Bronchial epithelial cell (primary cell): ENCODE measurements at regions not wholly inside any gene's neighbourhood (a gene's known extent, or its start where the extent isn't known, plus 50 kb on each side); places are given as distances from the start of the nearest gene placed in this dataset.

Source experiments
- DNase-seq: peaks from one replicate; pipeline ENCODE4 v3.0.0-alpha.2; 2010; ENCODE audit warnings: low read depth
- FAIRE-seq: peaks from 2 replicates; lab custom pipeline; 2011; peaks lifted over from hg19 to GRCh38; lab: Jason Lieb, UNC
- H3K27me3 ChIP-seq: 2 replicates; pipeline ENCODE4 v1.5.1; 2011; ENCODE audit warnings: low read length; ENCODE audit not compliant: control insufficient read depth, insufficient read depth
- H3K36me3 ChIP-seq: 2 replicates; pipeline ENCODE4 v1.5.1; 2011; ENCODE audit warnings: low read length; ENCODE audit not compliant: control insufficient read depth, insufficient read depth
- H3K4me3 ChIP-seq: 2 replicates; pipeline ENCODE4 v1.5.1; 2011; ENCODE audit warnings: mild to moderate bottlenecking, low read depth, low read length, control low read depth
- TF ChIP-seq, protein P1 (sequence below): IDR thresholded peaks from 2 replicates; pipeline ENCODE4 v1.5.1; 2011; ENCODE audit warnings: mild to moderate bottlenecking, moderate library complexity, low read length, control low read depth, inconsistent platforms; ENCODE audit not compliant: insufficient read depth, severe bottlenecking

DNA sequence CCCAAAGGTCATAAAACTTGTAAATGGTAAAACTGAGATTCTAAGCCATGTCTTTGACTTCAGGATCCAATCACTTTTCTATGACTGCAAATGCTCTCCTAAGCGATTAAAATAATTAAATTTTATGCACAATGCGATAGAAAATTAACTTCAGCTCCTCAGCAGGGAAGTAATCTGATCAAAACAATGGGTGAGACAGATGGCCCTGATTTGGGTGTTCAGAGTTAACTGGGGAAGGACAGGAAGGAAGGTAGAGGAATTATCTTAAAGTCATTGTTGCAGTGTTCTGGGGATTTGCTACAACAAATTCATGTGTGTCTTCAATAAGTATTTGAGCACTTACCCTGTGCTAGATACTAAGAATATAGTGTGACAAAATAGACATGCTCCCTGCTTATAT lies 446.0 kb upstream of the MEX3C start:
- Histone ChIP-seq H3K4me3 (no peak overlapping the region), H3K27me3 (no peaks in the 10 kb centered on the region), H3K36me3 (no peaks in the 10 kb centered on the region)
- TF ChIP-seq, protein P1, sequence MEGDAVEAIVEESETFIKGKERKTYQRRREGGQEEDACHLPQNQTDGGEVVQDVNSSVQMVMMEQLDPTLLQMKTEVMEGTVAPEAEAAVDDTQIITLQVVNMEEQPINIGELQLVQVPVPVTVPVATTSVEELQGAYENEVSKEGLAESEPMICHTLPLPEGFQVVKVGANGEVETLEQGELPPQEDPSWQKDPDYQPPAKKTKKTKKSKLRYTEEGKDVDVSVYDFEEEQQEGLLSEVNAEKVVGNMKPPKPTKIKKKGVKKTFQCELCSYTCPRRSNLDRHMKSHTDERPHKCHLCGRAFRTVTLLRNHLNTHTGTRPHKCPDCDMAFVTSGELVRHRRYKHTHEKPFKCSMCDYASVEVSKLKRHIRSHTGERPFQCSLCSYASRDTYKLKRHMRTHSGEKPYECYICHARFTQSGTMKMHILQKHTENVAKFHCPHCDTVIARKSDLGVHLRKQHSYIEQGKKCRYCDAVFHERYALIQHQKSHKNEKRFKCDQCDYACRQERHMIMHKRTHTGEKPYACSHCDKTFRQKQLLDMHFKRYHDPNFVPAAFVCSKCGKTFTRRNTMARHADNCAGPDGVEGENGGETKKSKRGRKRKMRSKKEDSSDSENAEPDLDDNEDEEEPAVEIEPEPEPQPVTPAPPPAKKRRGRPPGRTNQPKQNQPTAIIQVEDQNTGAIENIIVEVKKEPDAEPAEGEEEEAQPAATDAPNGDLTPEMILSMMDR, result no peak
- FAIRE-seq, result no peak
- DNase-seq, result no peak

DNA sequence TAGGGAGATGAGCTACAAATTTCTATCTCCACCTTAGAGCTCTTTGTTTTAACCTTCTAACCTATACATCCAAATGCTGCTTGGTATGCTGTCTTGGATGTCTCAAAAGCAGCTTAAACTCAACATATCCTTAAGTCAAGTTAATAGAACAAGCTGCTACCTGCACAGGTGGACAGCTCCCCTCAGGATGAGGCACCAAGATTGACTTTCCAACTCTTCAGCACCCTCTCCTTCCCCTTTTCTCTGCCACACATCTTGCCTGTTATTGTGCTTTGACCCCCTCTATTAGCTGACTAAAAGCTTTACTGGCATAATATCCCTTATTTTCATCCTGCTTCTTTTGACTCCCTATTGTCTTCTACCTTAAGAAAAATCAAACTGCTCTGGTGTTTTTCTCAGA lies 448.1 kb upstream of the MEX3C start:
- H3K36me3 ChIP-seq, result no peaks in the 10 kb centered on the region
- H3K27me3 ChIP-seq, result no peaks in the 10 kb centered on the region
- TF ChIP-seq, protein P1, result no peak
- FAIRE-seq (no peak), DNase-seq (no peak)
- no peak overlapping the region for H3K4me3 ChIP-seq

- no peak overlapping the region for H3K4me3 ChIP-seq
- FAIRE-seq (no peak), DNase-seq (peak; percentile 59)
- H3K27me3 ChIP-seq, result no peaks in the 10 kb centered on the region
- TF ChIP-seq, protein P1, result no peak
- H3K36me3 ChIP-seq, result no peaks in the 10 kb centered on the region
Measured at GRCh38 chr18:51647346-51647745, 449.9 kb upstream of the MEX3C start.

DNA sequence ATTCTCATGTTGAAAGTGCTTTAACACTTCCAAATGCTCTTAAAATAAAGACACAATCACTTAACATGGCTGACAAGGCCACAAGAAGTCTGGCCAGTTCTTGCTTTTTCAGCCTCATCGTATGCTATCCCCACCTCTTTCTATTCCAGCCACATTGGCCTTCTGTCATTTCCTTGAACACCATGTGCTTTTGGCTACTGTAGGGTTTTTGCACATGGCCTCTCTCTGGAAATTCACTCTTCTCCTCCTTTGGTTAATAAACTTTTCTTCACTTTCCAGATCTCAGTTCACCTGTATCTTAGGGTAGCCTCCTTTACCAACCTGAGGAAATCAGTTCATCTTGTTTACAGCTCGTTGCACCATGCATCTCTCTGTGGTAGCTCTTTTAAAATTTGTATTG lies 450.5 kb upstream of the MEX3C start:
- Histone ChIP-seq H3K4me3 (no peak overlapping the region), H3K36me3 (no peaks in the 10 kb centered on the region), H3K27me3 (no peaks in the 10 kb centered on the region)
- DNase-seq (no peak), FAIRE-seq (no peak)
- TF ChIP-seq, protein P1, result no peak

DNA sequence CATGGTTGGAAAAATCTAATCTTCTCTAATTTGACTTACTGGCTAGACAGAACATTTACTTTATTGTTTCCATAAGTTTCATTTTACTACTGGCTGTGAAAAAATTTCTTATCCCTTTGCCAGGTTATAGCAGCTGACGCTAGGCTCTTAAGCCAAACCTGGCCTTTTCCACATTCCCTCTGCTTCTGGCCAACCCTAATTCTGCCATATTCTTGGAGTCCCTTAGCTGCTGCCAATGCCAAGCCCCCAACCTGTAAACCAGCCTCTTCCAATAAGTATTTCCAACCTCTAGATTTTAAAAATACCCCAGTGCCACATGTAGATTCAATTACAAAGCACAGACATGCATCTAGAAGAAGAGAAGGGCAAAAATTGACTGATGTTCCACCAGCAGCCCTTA lies 452.3 kb upstream of the MEX3C start:
- Histone ChIP-seq H3K4me3 (no peak overlapping the region), H3K36me3 (no peaks in the 10 kb centered on the region), H3K27me3 (no peaks in the 10 kb centered on the region)
- DNase-seq, result no peak
- no peak for FAIRE-seq
- TF ChIP-seq, protein P1, result no peak

DNA sequence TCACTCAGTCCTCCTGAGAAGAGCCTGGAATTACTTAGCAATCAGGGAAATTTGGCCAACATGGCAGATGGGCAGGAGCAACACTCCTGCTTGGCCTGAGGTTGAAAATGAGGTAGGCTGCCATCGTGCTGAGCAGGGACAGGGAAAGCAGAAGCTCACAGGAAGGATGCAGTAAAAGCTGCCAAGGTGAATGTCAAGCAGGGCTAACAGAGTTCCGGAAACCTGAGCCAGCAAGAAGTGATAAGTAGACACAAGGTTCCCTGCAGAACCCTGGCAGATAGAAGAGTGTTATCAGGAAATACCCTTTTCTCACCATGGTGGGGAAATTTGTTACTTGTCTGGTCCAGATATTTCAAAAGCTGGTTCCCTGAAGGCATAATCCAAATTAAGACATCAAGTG lies 454.3 kb upstream of the MEX3C start:
- Histone ChIP-seq H3K36me3 (no peaks in the 10 kb centered on the region), H3K4me3 (no peak overlapping the region), H3K27me3 (no peaks in the 10 kb centered on the region)
- TF ChIP-seq, protein P1, result no peak
- FAIRE-seq (no peak), DNase-seq (no peak)
